GM23338 (cell line): ENCODE measurements at regions not wholly inside any gene's neighbourhood (a gene's known extent, or its start where the extent isn't known, plus 50 kb on each side); places are given as distances from the start of the nearest gene placed in this dataset.

ENCODE experiments used
- ATAC-seq: fragments of 200-7000 bp; cut with Tn5 transposase; 3 replicates; pipeline ENCODE4 v1.9.1; 2020
- DNase-seq: peaks from one replicate; pipeline ENCODE4 v3.0.0-alpha.2; 2015; ENCODE audit warnings: low spot score
- H2AFZ ChIP-seq: fragments of 200-600 bp; sonication (generic); 2 replicates; pipeline ENCODE4 v1.8.0; 2016; ENCODE audit warnings: antibody characterized with exemption, mild to moderate bottlenecking, moderate library complexity
- H3F3A ChIP-seq: fragments of 200-600 bp; sonication (generic); replicated peaks from 2 replicates; pipeline ENCODE4 v1.8.0; 2017; ENCODE audit warnings: antibody characterized with exemption, mixed run types, low read depth
- H3K27ac ChIP-seq: fragments of 200-600 bp; sonication (generic); 2 replicates; pipeline ENCODE4 v1.6.1; 2016; ENCODE audit warnings: low read depth
- H3K27me3 ChIP-seq: fragments of 200-600 bp; sonication (generic); 2 replicates; pipeline ENCODE4 v1.8.0; 2016; ENCODE audit warnings: mild to moderate bottlenecking, mixed run types, moderate library complexity; ENCODE audit not compliant: insufficient read depth
- H3K36me3 ChIP-seq: fragments of 200-600 bp; sonication (generic); 2 replicates; pipeline ENCODE4 v1.8.0; 2016; ENCODE audit warnings: mild to moderate bottlenecking; ENCODE audit not compliant: insufficient read depth
- H3K4me1 ChIP-seq: fragments of 200-600 bp; sonication (generic); 2 replicates; pipeline ENCODE4 v1.8.0; 2016; ENCODE audit warnings: mild to moderate bottlenecking, moderate library complexity; ENCODE audit not compliant: insufficient read depth
- H3K4me2 ChIP-seq: fragments of 200-600 bp; sonication (generic); 2 replicates; pipeline ENCODE4 v1.7.1; 2017; ENCODE audit warnings: mixed run types
- H3K4me3 ChIP-seq: fragments of 200-600 bp; sonication (generic); 2 replicates; pipeline ENCODE4 v1.6.1; 2016; ENCODE audit warnings: mixed run types
- H3K79me2 ChIP-seq: fragments of 200-600 bp; sonication (generic); replicated peaks from 2 replicates; pipeline ENCODE4 v1.8.0; 2017; ENCODE audit warnings: mild to moderate bottlenecking; ENCODE audit not compliant: insufficient read depth
- H3K9me2 ChIP-seq: fragments of 200-600 bp; sonication (generic); 2 replicates; pipeline ENCODE4 v1.8.0; 2017; ENCODE audit not compliant: insufficient read depth
- H4K20me1 ChIP-seq: fragments of 200-600 bp; sonication (generic); replicated peaks from 2 replicates; pipeline ENCODE4 v1.8.0; 2017; ENCODE audit warnings: mild to moderate bottlenecking; ENCODE audit not compliant: insufficient read depth
- H3K27ac Mint-ChIP-seq: 2 replicates; pipeline ENCODE4 v1.8.0; 2020; ENCODE audit warnings: inconsistent platforms, mild to moderate bottlenecking, moderate library complexity, mixed read lengths
- H3K27me3 Mint-ChIP-seq: 3 replicates; pipeline ENCODE4 v1.8.0; 2022; ENCODE audit warnings: low read depth, mild to moderate bottlenecking, moderate library complexity, mixed read lengths, inconsistent platforms; ENCODE audit not compliant: insufficient read depth, poor library complexity
- H3K36me3 Mint-ChIP-seq: 3 replicates; pipeline ENCODE4 v1.8.0; 2021; ENCODE audit warnings: low read depth, mild to moderate bottlenecking, inconsistent platforms, moderate library complexity, mixed read lengths
- H3K4me1 Mint-ChIP-seq: 3 replicates; pipeline ENCODE4 v1.8.0; 2020; ENCODE audit warnings: mild to moderate bottlenecking, inconsistent platforms, mixed read lengths
- H3K4me3 Mint-ChIP-seq: 3 replicates; pipeline ENCODE4 v1.8.0; 2021; ENCODE audit warnings: moderate library complexity, mild to moderate bottlenecking, inconsistent platforms, mixed read lengths
- H3K9me3 Mint-ChIP-seq: 3 replicates; pipeline ENCODE4 v1.8.0; 2020; ENCODE audit warnings: moderate library complexity, mild to moderate bottlenecking, inconsistent platforms, mixed read lengths
- CREB1 ChIP-seq: fragments of 250-450 bp; sonication (Bioruptor Pico); IDR thresholded peaks from 2 replicates; pipeline ENCODE4 v1.5.0; 2020; ENCODE audit warnings: low read depth, mild to moderate bottlenecking, moderate library complexity
- CTCF ChIP-seq, 2 experiments: fragments of 200-600 bp in 1 of 2; sonication (generic) in 1 of 2; conservative IDR thresholded peaks; 2 replicates each; pipeline versions ENCODE4 v1.5.1 to v1.6.1; 2016 to 2017; ENCODE audit warnings: antibody characterized with exemption in 2 of 2, low read depth in 2 of 2, mild to moderate bottlenecking in 2 of 2, moderate library complexity in 1 of 2
- EZH2 ChIP-seq: fragments of 200-600 bp; sonication (generic); IDR thresholded peaks from one replicate; pipeline ENCODE4 v1.8.0; 2017; ENCODE audit warnings: antibody characterized with exemption, mild to moderate bottlenecking, low read depth; ENCODE audit not compliant: unreplicated experiment
- JUNB ChIP-seq: IDR thresholded peaks from one replicate; pipeline ENCODE4 v1.6.1; 2016; ENCODE audit warnings: antibody characterized with exemption; ENCODE audit not compliant: unreplicated experiment
- NANOG ChIP-seq: IDR thresholded peaks from 2 replicates; pipeline ENCODE4 v1.6.1; 2016; ENCODE audit warnings: antibody characterized with exemption, borderline replicate concordance
- POLR2AphosphoS5 ChIP-seq: IDR thresholded peaks from 2 replicates; pipeline ENCODE4 v1.6.1; 2016; ENCODE audit warnings: antibody characterized with exemption, low read depth
- STAT1 ChIP-seq: IDR thresholded peaks from one replicate; pipeline ENCODE4 v1.6.1; 2016; ENCODE audit warnings: antibody characterized with exemption; ENCODE audit not compliant: unreplicated experiment
- ZNF331 ChIP-seq: fragments of 250-450 bp; sonication (Bioruptor Pico); IDR thresholded peaks from 2 replicates; pipeline ENCODE4 v1.5.0; 2020; ENCODE audit warnings: low read depth, mild to moderate bottlenecking, moderate library complexity
- ZNF462 ChIP-seq: fragments of 250-450 bp; sonication (Bioruptor Pico); IDR thresholded peaks from 2 replicates; pipeline ENCODE4 v1.5.0; 2020; ENCODE audit warnings: mild to moderate bottlenecking, moderate library complexity

- Histone ChIP-seq H3K27ac (no peak overlapping the region), H3K79me2 (no peaks in the 10 kb centered on the region), H3K4me1 (peaks cover 11% of the 10 kb centered on the region), H3K4me2 (no peak overlapping the region), H3K27me3 (no peaks in the 10 kb centered on the region), H3F3A (no peaks in the 10 kb centered on the region), H3K4me3 (no peak overlapping the region), H3K36me3 (peaks cover 4% of the 10 kb centered on the region; the same call in 1 of the 2 replicates), H2AFZ (no peak overlapping the region), H3K9me2 (peaks cover 5% of the 10 kb centered on the region; the same call in 1 of the 2 replicates), H4K20me1 (no peaks in the 10 kb centered on the region)
- ATAC-seq (no peak), DNase-seq (no peak)
- Mint-ChIP-seq H3K36me3 (peaks cover 3% of the 10 kb centered on the region; the same call in 1 of the 3 replicates), H3K27ac (no peak overlapping the region), H3K4me1 (peaks cover 12% of the 10 kb centered on the region), H3K4me3 (no peak overlapping the region), H3K27me3 (no peaks in the 10 kb centered on the region), H3K9me3 (no peaks in the 10 kb centered on the region)
- TF ChIP-seq EZH2 (no peak), ZNF331 (CRISPR knock-in tag) (no peak), STAT1 (no peak), NANOG (no peak), POLR2AphosphoS5 (no peak), ZNF462 (CRISPR knock-in tag) (no peak), JUNB (no peak), CTCF (conservative IDR thresholded peaks at IDR 0.05; ENCODE audit: low read depth in 2 of 2) (no peak), CREB1 (CRISPR knock-in tag) (no peak)
These were observed 286.3 kb upstream of the TMEFF2 start for GRCh38 chr2:192480984-192481383.
